SK-N-MC (cell line): ENCODE measurements at regions not wholly inside any gene's neighbourhood (a gene's known extent, or its start where the extent isn't known, plus 50 kb on each side); places are given as distances from the start of the nearest gene placed in this dataset.

Experiments
- DNase-seq: peaks from one replicate; pipeline ENCODE4 v3.0.0-alpha.2; 2011; ENCODE audit warnings: low read depth, low spot score
- H3K27ac ChIP-seq: fragments of 200-600 bp; sonication (generic); 2 replicates; pipeline ENCODE4 v1.5.1; 2016; ENCODE audit warnings: mixed run types
- H3K36me3 ChIP-seq: fragments of 200-600 bp; sonication (generic); 2 replicates; pipeline ENCODE4 v1.6.1; 2017; ENCODE audit warnings: antibody characterized with exemption, low read length, mixed read lengths; ENCODE audit not compliant: insufficient read depth
- H3K4me3 ChIP-seq: fragments of 200-600 bp; sonication (generic); 2 replicates; pipeline ENCODE4 v1.5.1; 2016
- H3K9ac ChIP-seq: fragments of 200-600 bp; sonication (generic); 2 replicates; pipeline ENCODE4 v1.8.0; 2017; ENCODE audit warnings: mixed run types, mixed read lengths; ENCODE audit not compliant: insufficient read length
- H3K9me3 ChIP-seq: fragments of 200-600 bp; sonication (generic); 2 replicates; pipeline ENCODE4 v1.6.1; 2017; ENCODE audit warnings: low read depth, mild to moderate bottlenecking, antibody characterized with exemption, low read length, moderate library complexity, mixed read lengths
- EZH2 ChIP-seq: fragments of 200-600 bp; sonication (generic); IDR thresholded peaks from one replicate; pipeline ENCODE4 v1.6.1; 2017; ENCODE audit warnings: antibody characterized with exemption
- FOXP2 ChIP-seq: optimal IDR thresholded peaks from 2 replicates; pipeline ENCODE3; 2011; ENCODE audit warnings: mild to moderate bottlenecking, moderate library complexity; ENCODE audit not compliant: insufficient read depth; ENCODE audit errors: extremely low read length, control extremely low read depth
- POLR2AphosphoS5 ChIP-seq: IDR thresholded peaks from 2 replicates; pipeline ENCODE4 v1.6.1; 2012; ENCODE audit warnings: mild to moderate bottlenecking, low read depth, low read length, borderline replicate concordance

DNA sequence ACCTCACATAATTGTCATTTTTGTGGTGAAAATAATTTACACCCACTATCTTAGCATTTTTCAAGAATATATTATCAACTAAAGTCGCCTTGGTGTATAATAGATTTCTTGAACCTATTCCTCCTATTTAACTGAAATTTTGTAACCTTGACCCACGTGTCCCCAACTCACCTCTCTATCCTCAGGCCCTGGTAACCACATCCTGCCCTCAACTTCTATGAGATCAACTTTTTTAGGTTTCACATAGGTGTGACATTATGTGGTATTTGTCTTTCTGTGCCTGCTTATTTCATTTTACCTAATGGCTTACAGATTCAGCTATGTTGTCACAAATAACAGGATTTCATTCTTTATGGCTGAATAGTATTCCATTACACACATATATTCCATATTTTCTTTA is 73.0 kb upstream of the CNTNAP4 start:
- Histone ChIP-seq H3K9me3 (no peaks in the 10 kb centered on the region), H3K36me3 (no peaks in the 10 kb centered on the region), H3K4me3 (no peak overlapping the region), H3K27ac (no peak overlapping the region), H3K9ac (no peak overlapping the region)
- TF ChIP-seq EZH2 (no peak), FOXP2 (no peak)
- DNase-seq: no peak

DNA sequence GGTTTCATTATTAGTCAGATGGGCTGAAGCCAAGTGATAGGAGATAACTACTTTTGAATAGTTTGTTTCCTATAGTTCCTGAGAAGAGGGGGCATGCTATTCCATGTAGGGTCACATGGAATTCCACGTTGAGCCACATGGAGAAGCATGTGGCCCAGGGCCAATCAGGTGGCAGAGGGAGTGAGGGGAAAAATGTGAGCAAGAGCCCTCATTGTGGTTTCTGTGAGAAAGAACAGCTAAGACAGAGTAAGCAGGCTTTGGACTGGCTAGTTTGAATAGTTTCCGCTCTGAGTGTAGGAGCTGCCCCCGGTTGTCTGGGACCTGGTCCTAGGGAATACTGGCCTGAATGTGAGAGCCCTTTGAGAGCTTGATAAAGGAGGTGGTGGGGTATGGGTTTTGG is 69.9 kb upstream of the CNTNAP4 start:
- no peak overlapping the region for H3K9ac ChIP-seq
- no peaks in the 10 kb centered on the region for H3K36me3 ChIP-seq
- no peak for TF ChIP-seq POLR2AphosphoS5
- no peak for TF ChIP-seq FOXP2
- TF ChIP-seq EZH2: no peak
- H3K4me3 ChIP-seq: no peak overlapping the region
- H3K27ac ChIP-seq: no peak overlapping the region
- H3K9me3 ChIP-seq: no peaks in the 10 kb centered on the region
- DNase-seq: no peak

DNA sequence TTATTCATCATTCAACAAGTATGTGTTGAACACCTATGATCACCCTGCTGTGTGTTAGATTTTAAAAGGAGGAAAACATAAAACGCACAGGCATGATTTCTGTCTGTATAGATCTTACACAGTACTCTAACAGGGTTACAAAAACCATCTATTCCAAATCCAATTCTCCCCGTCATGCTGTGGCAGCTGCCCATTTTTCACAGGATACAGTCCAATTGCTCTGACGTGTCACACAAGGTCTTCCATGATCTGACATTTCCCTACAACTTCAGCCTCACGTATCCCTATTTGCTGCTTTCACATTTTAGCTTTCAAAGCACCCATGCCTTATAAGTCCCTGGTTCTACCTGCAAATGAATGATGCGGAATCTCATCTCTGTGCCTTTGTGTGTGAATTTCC is 67.0 kb upstream of the CNTNAP4 start:
- TF ChIP-seq POLR2AphosphoS5: no peak
- TF ChIP-seq EZH2: no peak
- TF ChIP-seq FOXP2: no peak
- Histone ChIP-seq H3K4me3 (no peak overlapping the region), H3K9me3 (no peaks in the 10 kb centered on the region), H3K9ac (no peak overlapping the region), H3K36me3 (no peaks in the 10 kb centered on the region), H3K27ac (no peak overlapping the region)
- no peak for DNase-seq

DNA sequence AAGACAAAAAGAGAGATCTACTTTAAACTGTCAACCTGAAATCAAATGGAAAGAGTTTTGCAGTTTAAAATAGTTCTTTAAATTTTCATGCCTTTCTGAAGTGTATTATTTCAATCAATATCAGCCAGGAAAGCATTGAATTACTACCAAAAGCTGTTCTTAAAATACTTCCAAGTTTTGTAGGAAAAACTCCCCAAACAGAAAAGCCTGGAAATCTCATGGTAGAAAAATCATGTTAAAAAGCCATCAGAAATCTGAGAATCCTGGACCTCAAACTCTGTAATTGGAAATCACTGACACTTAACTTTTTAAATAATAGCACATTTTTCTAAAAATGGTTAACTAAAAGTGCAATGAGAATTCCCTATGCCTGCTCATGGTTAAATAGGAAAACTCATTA is 63.3 kb upstream of the CNTNAP4 start:
- no peak for TF ChIP-seq EZH2
- no peak for TF ChIP-seq FOXP2
- TF ChIP-seq POLR2AphosphoS5: no peak
- no peak overlapping the region for H3K4me3 ChIP-seq
- no peaks in the 10 kb centered on the region for H3K36me3 ChIP-seq
- no peak overlapping the region for H3K9ac ChIP-seq
- H3K27ac ChIP-seq: no peak overlapping the region
- DNase-seq: no peak
- no peaks in the 10 kb centered on the region for H3K9me3 ChIP-seq

DNA sequence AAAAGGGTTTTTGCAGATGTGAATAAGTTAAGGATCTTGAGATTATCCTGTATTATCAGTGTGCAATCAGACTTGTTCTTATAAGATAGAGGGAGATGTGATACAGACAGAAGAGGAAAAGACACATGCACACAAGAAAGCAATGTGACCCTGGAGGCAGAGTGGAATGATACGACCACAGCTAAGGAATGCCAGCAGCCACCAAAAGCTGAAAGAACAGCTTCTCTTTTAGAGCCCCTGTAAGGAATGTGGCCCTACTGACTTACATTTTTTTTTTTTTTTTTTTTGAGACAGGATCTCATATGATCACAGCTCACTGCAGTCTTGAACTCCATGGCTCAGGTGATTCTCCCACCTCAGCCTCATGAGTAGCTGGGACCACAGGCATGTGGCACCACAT is 62.3 kb upstream of the CNTNAP4 start:
- Histone ChIP-seq H3K9me3 (no peaks in the 10 kb centered on the region), H3K4me3 (no peak overlapping the region), H3K36me3 (no peaks in the 10 kb centered on the region), H3K9ac (no peak overlapping the region), H3K27ac (no peak overlapping the region)
- DNase-seq: no peak
- TF ChIP-seq FOXP2 (no peak), POLR2AphosphoS5 (no peak), EZH2 (no peak)

DNA sequence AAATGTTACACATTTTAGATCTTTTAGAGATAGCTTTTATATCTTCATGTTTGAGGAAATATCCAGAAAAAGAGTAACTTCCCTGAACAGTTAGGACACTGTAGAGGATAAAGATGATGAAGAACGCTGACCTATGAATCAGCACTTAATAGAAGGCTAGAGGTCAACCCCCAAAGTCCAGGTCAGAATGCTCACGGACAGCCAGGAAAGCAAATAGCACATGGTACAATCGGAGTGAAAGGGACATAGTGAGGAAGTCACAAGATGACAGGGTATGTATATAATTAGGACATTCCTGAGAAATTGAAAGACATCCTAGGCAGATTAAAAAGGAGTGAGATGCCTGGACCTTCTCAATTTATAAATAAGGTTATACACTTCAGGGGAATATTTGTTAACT is 55.1 kb upstream of the CNTNAP4 start:
- H3K9ac ChIP-seq: no peak overlapping the region
- no peak overlapping the region for H3K27ac ChIP-seq
- H3K36me3 ChIP-seq: no peaks in the 10 kb centered on the region
- H3K9me3 ChIP-seq: no peaks in the 10 kb centered on the region
- H3K4me3 ChIP-seq: no peak overlapping the region
- DNase-seq: no peak
- TF ChIP-seq FOXP2: no peak
- TF ChIP-seq POLR2AphosphoS5: no peak
- TF ChIP-seq EZH2: no peak

DNA sequence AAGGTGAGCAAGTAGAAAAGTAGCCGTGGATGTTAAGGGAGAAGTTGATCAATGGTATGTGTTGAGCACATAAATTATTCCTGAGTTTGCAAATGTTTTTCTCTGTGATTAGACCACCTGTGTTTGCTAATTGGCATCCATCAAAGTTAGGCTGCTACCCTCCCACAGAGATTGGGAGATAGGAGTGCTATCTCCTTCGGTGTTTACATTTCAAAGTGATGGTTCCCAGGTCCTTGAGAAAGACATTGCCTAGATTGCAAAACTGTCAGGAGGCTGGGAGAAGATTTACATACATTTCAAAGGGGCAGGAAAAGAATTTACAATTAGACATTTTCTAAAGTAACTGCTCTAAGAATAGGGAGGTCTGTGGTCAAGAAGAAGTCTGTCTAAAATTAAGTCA is 54.3 kb upstream of the CNTNAP4 start:
- no peak overlapping the region for H3K9ac ChIP-seq
- DNase-seq: no peak
- no peak for TF ChIP-seq EZH2
- TF ChIP-seq POLR2AphosphoS5: no peak
- TF ChIP-seq FOXP2: no peak
- no peaks in the 10 kb centered on the region for H3K9me3 ChIP-seq
- H3K36me3 ChIP-seq: no peaks in the 10 kb centered on the region
- H3K4me3 ChIP-seq: no peak overlapping the region
- no peak overlapping the region for H3K27ac ChIP-seq

DNA sequence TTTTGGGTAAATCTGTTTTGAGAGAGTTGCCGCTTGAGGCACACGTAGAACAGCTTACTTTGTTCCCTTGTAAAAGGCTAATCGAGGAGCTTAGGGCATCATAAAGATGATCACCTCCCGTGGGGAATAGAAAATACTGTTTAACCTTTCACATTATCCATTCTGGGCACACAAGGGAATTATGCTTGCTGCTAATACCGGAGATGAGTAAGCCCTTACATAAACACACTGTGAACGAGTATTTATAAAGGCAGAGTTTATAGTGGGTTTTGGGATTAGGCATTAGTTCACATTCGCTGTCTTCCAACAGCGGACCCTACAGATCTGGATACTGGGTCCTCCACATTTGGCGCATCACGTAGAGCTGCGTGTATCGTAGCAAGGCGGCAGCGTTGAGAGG is 51.2 kb upstream of the CNTNAP4 start:
- H3K4me3 ChIP-seq: no peak overlapping the region
- TF ChIP-seq FOXP2 (no peak), EZH2 (no peak), POLR2AphosphoS5 (no peak)
- no peak overlapping the region for H3K27ac ChIP-seq
- H3K9me3 ChIP-seq: no peaks in the 10 kb centered on the region
- no peak overlapping the region for H3K9ac ChIP-seq
- no peak for DNase-seq
- H3K36me3 ChIP-seq: no peaks in the 10 kb centered on the region

DNA sequence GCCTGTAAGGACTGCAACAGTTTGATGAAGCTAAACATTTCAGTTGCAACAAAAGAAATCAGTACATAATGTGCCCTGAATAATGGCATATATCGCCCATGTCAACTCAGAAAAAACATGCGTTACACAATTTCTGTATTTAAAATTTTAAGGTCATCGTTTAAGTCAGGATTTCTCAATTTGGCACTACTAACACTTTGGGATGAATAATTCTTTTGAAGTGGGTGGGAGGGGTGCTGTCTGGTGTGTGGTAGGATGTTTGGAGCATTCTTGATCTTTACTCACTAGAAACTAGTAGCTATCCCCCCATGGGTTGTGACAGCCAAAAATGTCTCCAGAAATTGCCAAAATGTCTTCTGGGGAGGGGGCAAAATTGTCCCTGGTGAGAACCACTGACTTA is 50.7 kb upstream of the CNTNAP4 start:
- DNase-seq: no peak
- Histone ChIP-seq H3K4me3 (no peak overlapping the region), H3K9me3 (no peaks in the 10 kb centered on the region), H3K9ac (no peak overlapping the region), H3K27ac (no peak overlapping the region), H3K36me3 (no peaks in the 10 kb centered on the region)
- TF ChIP-seq POLR2AphosphoS5 (no peak), EZH2 (no peak), FOXP2 (no peak)
